GM18517 (cell line): ENCODE measurements at regions not wholly inside any gene's neighbourhood (a gene's known extent, or its start where the extent isn't known, plus 50 kb on each side); places are given as distances from the start of the nearest gene placed in this dataset.

Experiments used
- ATAC-seq: cut with Tn5 transposase; IDR thresholded peaks from one replicate; pipeline ENCODE4 v1.9.1; 2021; ENCODE audit warnings: mild to moderate bottlenecking, moderate library complexity; ENCODE audit not compliant: unreplicated experiment

- ATAC-seq, result no peak
These were observed 1320.3 kb downstream of the C4orf33 start for GRCh38 chr4:130416228-130416627.

- ATAC-seq, result no peak
These were observed 1323.4 kb downstream of the C4orf33 start for GRCh38 chr4:130419211-130419975.

DNA sequence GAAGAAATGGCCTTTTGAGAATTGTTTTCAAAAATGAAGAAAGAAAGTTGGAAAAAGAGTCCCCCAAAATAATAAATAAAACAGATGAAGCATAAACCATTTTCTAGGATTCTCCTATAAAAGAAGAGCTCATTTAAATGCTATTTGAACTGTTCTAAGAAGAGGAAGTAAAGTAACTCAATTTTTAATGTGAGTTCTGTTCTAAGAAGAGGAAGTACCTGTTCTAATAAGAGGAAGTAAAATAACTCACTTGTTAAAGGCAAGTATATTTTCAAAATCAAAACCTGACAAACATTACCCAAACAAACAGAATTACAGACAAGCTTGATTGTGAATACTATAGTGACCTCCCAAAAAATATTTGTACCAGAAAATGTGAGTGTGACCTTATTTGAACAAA is 1326.3 kb downstream of the C4orf33 start:
- no peak for ATAC-seq

DNA sequence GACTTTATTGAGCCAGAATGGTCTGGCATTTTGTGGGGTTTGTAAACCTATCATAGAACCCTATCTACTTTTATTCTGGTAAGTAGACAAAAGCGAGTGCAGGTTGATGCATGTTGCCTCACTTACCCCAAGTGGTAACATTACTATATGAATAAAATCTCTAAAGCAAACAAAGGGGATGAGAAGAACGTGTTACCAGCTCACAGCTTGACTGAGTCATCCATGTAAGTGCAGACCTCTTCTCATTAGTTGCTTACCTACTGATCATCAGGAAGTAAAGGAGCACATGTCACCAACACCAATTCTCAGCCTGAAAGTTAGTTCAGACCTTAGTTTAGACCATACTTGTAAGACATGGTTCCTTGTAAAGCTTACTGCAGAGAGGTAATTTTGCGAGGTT is 1328.3 kb downstream of the C4orf33 start:
- no peak for ATAC-seq

GRCh38 chr4:130432289-130432688 is 1336.3 kb downstream of the C4orf33 start:
- ATAC-seq, result no peak

GRCh38 chr4:130449741-130450140 is 1353.8 kb downstream of the C4orf33 start:
- ATAC-seq, result no peak

- ATAC-seq, result no peak
These were observed 1372.4 kb downstream of the C4orf33 start for GRCh38 chr4:130468340-130468739.

- ATAC-seq, result no peak
These were observed 1382.5 kb downstream of the C4orf33 start for GRCh38 chr4:130478406-130478805.

- no peak for ATAC-seq
These were observed 1383.1 kb downstream of the C4orf33 start for GRCh38 chr4:130479020-130479419.

GRCh38 chr4:130479674-130480073 is 1383.7 kb downstream of the C4orf33 start:
- ATAC-seq, result no peak

DNA sequence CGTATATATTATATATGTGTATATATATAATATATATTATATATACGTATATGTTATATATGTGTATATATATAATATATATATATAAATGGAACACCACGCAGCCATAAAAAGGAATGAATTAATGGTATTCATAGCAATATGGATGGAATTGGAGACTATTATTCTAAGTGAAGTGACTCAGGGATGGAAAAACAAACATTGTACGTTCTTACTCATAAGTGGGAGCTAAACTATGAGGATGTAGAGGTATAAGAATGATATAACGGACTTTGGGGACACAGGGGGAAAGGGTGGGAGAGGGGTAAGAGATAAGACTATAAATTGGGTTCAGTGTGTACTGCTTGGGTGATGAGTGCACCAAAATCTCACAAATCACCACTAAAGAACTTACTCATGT is 1388.9 kb downstream of the C4orf33 start:
- no peak for ATAC-seq

- ATAC-seq, result no peak
These were observed 1389.4 kb downstream of the C4orf33 start for GRCh38 chr4:130485371-130485770.

- ATAC-seq, result no peak
These were observed 1390.2 kb downstream of the C4orf33 start for GRCh38 chr4:130486186-130486585.

GRCh38 chr4:130486841-130487240 is 1390.9 kb downstream of the C4orf33 start:
- ATAC-seq, result no peak

- ATAC-seq, result no peak
These were observed 1414.7 kb downstream of the C4orf33 start for GRCh38 chr4:130510661-130511060.

GRCh38 chr4:130511776-130512175 is 1415.8 kb downstream of the C4orf33 start:
- ATAC-seq, result no peak

DNA sequence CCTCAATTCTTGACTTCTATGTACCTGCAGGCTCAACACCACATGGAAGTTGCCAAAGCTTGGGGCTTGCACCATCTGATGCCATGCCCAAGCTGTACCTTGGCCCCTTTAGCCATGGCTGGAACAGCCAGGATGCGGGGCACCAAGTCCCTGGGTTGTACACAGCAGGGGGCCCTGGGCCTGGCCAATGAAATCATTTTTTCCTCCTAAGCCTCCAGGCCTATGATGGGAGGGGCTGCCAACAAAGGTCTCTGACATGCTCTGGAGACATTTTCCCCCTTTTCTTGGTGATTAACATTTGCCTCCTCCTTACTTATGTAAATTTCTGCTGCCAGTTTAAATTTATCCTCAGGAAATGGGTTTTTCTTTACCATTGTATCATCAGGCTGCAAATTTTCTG is 1428.1 kb downstream of the C4orf33 start:
- no peak for ATAC-seq

GRCh38 chr4:130530505-130530904 is 1434.6 kb downstream of the C4orf33 start:
- ATAC-seq, result no peak

DNA sequence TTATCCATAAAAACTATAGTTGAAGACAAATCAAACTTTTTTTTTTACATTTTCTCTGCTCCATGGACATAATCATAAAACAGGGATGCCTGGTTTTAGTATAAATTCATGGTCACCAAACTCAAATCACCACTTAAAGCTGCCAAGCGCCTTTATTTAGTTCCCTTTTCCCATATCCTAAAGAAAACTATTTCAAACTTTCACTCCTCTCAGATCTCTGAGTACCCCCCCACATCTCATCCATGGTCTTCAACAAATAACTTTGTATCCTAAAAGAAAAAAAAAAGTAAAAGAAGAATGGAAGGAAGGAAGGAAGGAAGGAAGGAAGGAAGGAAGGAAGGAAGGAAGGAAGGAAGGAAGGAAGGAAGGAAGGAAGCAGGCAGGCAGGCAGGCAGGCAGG is 1438.7 kb downstream of the C4orf33 start:
- ATAC-seq, result no peak

DNA sequence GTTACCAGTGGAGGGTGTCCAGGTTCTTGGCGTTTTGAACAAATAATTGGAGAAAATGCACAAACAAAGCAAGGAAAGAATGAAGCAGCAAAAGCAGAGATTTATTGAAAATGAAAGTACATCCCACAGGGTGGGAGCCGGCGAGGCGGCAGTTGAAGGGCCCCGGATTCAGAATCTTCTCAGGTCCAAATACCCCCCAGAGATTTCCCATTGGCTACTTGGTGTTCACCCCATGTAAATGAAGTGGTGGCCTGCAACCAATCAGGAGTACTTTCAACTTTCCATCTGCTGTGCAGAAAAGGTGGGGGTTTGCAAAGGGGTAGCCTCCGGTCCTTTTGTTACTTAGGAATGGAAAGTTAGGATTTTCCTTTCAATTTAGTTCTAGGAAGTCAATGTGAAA is 1447.0 kb downstream of the C4orf33 start:
- ATAC-seq, result no peak

- ATAC-seq, result no peak
These were observed 1449.2 kb downstream of the C4orf33 start for GRCh38 chr4:130545171-130545570.

GRCh38 chr4:130545596-130545995 is 1449.6 kb downstream of the C4orf33 start:
- no peak for ATAC-seq

DNA sequence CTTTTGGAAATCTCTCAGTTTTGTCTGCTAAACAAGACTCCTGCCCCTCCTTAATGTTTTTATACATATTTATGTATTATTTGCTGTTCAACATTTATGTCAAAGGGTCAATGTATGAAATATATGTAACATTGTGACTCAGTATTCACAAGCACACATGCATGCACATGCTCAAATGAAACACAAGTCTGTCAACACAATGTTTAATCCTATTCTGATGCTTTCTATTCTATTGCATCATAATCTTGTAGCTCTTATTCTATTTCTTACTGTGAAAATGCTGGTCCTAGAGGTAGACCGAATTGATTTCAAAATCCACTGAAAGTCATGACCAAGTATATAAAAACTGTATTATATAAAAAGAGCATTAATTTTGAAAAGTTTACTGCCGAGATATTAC is 1463.3 kb downstream of the C4orf33 start:
- no peak for ATAC-seq
